HG02840 (cell line): ENCODE measurements at regions not wholly inside any gene's neighbourhood (a gene's known extent, or its start where the extent isn't known, plus 50 kb on each side); places are given as distances from the start of the nearest gene placed in this dataset.

Experiments used
- ATAC-seq: cut with Tn5 transposase; IDR thresholded peaks from one replicate; pipeline ENCODE4 v1.9.1; 2021; ENCODE audit warnings: mild to moderate bottlenecking, moderate library complexity, moderate number of reproducible peaks; ENCODE audit not compliant: unreplicated experiment, low FRiP score

DNA sequence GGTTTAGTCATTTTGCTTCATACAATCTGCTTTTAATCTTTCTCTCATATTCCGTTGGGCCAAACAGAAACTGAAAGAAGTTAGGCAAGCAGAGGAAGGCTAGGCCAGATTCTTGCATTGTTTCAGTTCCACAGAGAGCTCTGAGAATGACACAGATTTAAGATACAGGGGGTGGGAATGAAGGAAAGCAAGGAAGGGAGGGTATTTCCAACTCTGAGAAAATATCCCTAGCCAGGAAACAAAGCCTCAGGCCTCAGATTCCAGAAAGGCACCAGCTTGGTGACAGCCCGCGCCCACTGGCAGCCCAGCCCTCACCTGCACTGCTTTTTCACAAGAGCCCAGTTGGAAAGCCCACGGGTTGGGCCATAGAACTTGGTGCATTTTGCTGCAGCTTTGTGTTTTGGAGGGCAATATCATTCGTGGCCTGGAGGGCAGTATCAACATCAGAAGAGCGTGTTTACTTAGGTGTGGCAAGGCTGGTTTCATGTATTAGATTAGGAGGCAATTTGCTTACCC is 63.5 kb downstream of the ENC1 start:
- peak; percentile 82 for ATAC-seq

DNA sequence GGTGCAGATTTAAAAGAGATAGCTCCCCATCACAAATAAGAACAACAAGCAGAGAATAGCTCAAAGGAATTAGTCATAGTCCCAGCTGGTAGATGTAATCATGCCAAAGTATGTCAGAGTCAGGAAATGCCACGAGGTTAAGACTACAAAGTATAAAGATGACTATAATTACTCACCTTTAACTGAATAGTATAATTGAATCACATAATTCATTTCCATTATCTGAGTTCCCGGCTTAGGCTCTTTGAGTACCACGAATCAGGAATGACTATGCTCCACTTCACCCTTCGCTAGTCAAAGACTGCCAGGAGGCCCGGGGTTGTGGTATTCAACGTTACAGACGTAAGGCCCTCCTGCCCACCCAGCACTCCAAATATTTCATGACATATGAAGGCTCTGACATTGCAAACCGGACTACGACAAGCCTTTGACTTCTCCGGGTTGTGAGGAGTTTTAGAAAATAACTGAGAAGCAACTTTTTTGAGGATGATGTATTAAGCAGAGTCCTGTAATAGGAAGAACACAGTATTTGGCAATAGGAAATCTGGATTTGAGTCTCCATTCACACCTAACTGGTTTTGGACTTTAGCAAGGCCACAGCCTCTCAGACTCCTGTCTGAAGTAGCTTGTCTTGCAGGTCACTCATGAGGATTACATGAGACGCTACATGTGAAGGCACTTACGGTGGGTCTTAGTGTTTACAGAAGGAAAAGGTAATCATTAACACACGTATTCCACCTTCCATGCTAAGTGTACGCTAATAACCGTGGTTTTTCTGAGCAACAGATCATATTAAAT is 64.6 kb downstream of the ENC1 start:
- ATAC-seq = no peak

DNA sequence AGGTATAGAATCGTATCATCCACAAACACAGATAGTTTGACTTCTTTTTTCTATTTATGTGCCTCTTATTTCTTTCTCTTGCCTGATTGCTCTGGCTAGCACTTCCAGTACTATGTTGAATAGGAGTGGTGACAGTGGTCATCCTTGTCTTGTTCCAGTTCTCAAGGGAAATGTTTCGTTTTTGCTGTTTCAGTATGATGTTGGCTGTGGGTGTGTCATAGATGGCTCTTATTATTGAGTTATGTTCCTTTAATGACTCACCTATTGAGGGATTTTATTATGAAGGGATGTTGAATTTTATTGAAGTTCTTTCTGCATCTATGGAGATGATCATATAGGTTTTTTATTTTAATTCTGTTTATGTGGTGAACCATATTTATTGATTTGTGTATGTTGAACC is 70.3 kb downstream of the ENC1 start:
- no peak for ATAC-seq

DNA sequence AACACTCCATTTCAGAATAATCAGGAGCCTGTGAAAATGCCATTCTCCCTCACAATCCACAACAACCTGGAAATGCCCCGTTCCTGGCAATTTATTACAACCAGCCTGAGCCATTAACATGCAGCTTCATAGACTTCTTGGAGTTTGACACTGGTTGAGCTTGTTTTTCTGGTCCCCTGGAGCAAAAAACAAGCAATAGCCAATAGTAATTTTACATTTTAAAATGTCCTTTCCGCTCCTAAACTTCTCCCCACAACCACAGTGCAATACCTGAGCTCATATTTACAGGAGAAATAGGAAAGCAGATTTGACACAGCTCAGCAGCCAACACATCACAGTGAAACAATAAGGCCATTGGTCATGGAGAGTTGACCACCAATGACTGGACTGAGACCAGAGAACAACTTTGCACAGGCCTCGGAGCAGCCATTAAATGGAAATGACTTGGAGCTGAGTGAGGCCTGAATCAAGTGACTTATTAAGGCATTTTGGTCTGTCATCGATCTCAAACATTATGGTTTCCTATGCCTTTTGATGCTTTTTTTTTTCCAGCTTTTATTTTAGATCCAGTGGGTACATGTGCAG is 73.0 kb downstream of the ENC1 start:
- no peak for ATAC-seq

DNA sequence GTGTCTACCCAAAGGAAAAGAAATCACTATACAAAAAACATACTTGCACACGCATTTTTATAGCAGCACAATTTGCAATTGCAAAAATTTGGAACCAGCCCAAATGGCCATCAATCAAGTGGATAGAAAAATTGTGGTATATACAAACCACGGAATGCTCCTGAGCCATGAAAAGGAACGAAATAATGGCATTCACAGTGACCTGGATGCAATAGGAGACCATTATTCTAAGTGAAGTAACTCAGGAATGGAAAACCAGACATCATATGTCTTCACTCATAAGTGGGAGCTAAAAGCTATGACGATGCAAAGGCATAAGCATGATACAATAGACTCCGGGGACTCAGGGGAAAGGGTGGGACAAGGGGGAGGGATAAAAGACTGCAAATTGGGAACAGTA is 78.4 kb downstream of the ENC1 start:
- no peak for ATAC-seq

DNA sequence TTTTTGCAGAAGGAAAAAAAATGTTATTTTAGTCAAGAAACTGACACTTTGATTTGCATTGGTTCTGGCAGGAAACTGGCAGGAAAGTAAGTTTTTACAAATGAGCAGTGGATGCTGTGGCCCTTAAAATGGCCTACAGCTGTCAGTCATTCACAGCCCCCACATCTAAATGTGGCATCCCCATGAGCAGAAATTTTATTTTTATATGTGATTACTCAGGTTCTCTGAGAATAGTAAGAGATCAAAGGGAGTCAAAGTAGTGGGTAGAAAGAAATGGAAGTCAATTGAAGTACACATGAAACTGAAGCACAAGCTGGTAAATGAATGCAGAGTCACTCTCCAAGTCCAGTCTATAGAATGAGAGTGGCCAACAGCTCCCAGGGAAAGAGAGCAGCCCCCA is 80.3 kb downstream of the ENC1 start:
- no peak for ATAC-seq

DNA sequence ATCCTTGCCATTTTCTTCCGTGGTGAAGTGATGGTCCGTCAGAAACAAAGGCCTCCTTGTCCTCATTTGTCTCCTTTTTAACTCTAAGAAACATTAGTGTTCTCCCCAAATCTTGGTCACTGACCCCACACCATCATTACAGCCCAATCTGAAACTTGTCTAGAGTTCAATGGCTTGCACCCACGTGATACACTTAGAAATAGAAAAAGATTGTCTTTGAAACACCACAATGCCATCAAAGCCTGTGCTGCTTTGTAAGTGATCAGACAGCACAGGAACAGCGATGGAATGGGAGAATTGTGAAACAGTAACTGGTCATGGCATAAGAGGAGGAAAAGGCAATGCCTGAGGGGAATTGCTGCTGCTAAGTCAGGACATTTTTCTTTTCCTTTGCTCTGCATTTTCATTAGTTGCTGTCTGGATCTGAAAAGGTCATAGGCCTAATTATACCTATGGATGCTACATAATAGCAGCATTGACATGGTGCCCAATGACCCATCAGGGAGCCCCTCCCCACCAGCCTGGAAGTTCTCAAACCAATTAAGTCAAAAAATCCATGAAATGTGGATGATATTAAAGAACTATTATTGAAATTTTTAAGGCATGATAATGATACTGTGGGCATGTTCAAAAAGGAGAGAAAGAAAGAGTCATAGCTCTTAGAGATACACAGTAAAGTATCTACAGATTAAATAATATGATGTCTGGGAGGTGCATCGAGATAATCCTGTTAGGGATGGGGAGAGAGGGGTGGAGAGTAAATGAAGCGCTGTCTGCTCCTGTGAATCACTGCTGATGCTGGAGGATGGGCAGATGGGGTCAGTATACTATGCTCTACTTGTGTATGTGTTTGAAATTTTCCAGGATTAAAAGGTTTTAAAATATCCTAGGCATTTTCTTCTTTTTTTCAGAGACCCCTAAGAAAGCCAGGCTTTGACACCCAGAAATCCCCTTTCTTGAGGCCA is 83.6 kb downstream of the ENC1 start:
- no peak for ATAC-seq

DNA sequence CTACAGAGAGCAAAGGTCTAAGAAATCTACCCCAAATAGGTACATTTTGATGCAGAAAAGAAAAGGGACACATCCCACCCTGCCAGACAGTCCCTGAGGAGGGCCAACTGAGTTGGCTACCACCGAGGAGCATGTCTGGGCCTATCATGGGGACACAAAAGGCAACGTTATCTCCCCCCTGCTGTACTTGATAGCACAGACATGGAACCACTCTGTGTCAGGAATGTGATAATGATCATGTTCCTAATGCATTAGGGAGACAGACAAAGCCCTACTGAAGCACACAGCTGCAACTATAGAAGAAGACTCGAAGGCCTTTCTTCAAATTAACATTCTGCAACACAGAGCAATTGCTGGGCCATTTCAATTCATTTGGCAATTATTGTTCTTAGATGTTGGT is 84.5 kb downstream of the ENC1 start:
- no peak for ATAC-seq

DNA sequence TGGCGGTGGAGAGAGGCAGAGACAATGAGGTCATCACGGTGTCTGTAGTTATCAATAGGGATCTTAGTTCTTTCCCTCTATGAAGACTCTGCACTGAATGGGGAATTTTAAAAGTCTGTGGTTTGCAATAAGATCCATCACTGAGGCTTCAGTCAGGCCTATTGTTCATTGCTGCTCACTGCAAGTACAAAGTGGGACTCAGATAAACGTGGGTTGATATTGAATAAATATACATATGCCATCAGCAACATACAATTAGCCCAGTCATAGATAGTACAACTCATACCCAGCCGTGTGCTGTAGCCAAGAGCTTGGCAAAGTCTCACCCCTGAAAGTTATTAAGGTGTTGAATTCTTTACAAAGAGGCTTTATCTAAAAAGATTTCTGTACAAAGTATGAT is 88.4 kb downstream of the ENC1 start:
- no peak for ATAC-seq

DNA sequence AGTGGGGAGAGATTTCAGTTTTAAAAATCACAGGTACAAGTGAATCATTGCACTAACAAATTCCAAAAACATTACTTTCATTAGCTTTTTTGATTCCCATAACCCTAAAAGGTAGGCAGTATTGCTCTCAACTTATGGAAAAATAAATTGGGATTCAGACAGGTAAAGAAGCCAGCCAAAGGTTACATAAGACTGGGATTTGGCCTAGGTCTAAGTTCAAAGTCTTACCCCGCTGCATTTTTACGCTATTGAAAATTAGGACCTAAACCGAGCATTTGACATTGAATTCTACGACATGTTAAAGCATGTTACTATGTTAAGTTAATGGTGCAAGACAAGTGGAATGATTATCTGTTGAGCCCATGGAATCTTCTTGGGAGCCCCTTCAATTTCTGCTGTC is 89.6 kb downstream of the ENC1 start:
- ATAC-seq = no peak

DNA sequence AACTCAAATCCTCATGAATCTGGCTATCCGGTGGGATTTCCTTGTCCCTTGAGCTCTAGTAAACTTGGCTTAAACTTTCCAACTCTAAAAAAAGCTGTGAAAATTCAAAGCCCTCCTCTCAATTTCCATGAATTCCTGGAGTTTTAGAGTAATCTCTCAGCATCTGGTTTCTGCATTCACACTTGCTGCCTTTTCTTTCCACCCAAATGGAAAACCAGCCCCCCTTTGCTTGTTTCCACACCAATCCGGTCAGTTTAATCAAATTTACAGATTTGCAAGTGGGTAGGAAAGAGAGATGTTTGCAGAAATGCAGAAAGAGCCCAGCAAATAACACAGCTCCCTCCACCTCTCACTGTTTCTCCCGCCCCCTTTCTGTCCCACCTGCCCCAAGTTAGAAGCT is 91.1 kb downstream of the ENC1 start:
- ATAC-seq = no peak

DNA sequence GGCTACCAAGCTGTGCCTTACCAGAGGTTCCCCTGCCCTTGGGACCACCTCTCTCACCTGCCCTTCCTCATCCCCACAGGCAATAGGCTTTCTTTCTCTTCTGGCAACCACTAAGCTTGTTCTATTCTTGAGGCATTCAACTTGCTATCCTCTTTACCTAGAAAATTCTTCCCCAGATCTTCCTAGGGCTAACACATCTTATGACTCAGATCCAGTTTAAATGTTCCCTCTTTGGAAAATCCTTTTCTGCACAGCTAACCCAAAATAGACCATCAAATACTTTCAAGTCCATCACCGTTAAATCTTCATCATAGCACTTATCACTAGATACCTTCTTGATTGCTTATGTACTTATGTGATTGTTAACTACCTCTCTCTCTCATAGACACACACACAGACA is 93.7 kb downstream of the ENC1 start:
- ATAC-seq = no peak

DNA sequence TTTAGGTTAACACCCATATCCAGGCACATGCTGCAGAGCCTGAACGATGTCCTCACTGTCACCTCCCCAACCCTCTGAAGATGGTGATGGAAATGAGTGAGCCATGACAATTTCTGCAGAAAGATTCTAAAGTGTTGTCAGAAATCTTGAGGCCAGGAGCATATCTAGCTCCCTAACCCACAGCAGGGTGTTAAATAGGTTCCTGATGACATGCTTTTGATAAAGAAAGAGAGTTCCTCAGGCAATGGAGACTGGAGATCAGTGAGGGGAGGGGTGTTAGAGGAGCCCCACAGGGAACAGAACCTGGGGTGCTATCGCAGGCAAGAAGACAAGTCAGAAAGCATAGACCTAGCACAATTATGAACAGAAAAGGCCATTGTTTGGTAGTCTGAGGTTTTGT is 95.7 kb downstream of the ENC1 start:
- ATAC-seq = no peak

DNA sequence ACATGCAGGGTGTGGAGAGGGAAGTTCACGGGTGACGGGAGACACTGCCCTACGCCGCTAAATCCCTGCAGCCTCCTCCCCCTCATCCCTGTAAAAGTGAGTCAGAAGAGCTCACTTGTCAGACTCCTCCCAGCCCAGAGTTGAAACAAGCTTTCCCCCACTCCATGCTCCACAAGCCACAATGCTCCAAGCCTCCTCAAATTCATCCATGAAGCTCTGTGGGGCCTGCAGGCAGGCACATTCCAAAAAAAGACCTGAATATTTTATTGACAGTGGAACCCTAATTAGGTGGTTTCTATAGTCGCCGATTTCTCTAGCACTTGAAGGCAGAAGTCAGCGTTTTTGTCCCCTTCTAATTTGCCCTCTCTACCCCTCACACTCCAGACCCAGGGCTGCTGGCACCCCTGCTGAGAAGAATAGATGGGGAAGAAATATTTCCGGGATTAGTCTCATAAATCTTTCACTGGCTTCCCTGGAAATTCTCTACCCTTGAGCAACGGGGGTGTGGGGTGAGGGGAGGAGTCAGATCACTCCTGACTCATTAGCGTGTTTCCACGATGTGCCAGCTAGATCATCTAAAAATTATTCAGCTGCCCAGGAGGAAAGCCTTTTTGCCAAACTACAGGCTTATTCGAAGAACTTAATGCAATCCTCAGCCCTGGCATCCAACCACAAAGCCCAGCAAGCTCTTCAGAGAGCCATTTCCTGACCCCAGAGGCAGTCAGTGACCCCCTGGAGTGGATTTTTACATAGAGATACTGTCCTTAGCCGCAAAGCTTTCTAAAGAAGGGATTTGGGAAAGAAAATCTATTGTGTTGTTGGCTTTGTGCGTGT is 97.1 kb downstream of the ENC1 start:
- no peak for ATAC-seq

DNA sequence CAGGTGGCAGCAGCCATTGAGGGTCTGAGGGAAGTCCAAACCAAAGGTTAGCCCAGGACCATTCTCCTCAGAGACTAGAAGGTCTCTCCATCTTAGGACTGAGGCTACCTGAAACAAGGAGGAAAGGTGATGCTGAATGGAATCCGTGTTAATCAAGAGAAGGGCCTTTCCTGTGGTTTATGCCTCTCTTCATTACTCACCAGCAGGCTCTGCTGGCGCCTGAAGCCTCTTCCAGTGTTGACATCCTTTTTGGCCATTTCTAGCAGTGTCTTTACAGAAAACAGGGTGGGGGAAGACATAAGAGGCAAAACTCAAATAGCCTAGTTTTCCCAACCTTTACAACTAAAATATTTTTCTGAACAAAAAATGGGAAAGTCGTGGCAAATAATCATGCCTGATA is 98.0 kb downstream of the ENC1 start:
- no peak for ATAC-seq

DNA sequence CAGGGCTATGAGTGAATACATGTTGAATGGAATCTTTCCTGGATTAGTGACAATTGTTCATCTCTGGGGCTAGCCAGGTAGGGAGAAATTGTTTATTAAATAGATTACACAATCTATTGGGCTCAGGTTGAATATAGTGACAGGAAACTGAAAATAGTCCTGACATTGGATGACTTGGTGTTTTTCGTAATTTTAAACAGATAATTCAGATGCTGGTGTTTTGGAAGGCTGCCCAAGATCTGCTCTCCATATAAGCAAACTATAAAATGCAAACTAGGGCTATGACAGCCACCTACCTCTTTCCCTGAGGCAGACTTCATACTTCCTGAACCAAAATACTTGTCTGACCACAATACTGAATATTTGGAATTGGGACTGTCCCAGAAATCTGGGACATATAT is 99.1 kb downstream of the ENC1 start:
- ATAC-seq = no peak

DNA sequence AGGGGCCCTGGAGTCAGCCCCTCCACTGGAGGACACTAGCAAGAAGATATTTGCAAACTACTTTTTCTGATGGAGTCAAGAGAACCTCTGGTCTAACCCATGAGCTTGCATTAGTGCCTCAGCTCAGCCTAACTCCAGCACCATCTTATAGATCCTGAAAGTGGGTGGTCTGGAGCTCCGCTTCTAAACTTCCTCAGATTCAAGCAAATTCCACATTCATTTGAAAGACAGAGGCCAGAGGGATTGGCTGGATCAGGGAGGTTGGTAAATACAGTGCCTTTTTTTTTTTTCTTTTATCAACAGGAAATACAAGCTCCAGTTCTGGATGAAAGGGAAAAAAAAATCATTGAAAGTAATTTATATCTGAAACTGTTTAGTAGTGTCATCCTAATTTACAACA is 99.9 kb downstream of the ENC1 start:
- ATAC-seq = no peak

DNA sequence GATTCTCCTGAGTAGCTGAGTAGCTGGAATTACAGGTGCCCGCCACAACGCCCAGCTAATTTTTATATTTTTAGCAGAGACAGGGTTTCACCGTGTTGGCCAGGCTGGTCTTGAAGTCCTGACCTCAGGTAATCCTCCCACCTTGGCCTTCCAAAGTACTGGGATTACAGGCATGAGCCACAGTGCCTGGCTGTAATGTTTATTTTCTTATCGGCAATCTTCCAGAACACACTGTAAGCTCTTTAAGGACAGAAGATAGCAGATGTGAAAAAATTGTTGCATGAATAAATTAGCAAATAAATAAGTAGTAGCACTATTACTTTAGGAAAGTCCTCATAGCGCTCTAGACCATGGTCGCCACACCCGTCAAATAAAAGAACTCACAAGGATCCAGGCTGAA is 100.5 kb downstream of the ENC1 start:
- ATAC-seq = no peak

DNA sequence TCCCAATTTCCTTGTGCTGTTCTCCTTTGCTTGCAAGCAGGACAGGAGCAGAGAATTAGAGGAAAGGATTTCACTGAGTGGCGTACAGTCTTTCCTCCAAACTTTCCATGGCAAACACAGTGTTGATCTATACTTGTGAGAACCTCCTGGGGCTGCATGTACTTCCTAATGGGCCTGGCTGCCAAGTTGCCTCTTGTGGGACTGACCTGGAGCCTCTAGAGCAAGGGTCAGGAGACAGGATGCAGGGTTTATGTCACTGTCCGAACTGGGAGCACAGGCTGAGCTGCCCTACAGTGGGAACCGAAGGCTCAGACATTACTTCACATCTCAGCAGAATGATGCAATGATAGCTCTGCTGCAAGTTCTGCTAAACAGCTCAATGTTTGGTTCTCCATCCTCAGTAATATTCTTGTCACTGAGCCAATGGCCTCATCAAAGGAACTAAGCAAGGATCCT is 102.3 kb downstream of the ENC1 start:
- no peak for ATAC-seq

DNA sequence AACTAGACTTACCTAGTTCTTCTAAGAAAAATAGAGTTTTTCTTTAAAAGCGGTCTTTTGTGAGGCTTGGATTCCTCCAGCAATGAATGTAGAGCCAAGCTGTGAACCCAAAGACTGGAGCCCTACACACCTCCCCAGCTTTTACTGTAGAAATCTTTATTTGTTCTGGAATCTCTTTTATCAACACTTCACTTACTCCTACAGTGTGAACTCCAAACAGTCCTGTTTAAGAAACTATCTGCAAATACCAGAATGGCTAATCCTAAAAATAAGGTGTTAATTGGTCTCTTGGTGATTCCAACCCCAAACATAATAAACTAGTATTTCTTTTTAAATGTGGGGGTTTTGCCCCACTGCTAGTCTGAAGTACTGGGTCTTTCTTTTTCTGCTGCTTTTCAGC is 103.9 kb downstream of the ENC1 start:
- ATAC-seq = no peak
